Skeletal muscle satellite cell (primary cell): ENCODE measurements at regions not wholly inside any gene's neighbourhood (a gene's known extent, or its start where the extent isn't known, plus 50 kb on each side); places are given as distances from the start of the nearest gene placed in this dataset.

Experiments used
- H3K27me3 ChIP-seq: 2 replicates; pipeline ENCODE4 v1.7.0; 2013; ENCODE audit warnings: low read length; ENCODE audit not compliant: control insufficient read depth, insufficient read depth
- H3K36me3 ChIP-seq: 2 replicates; pipeline ENCODE4 v1.7.0; 2013; ENCODE audit warnings: mild to moderate bottlenecking, control low read depth, low read length; ENCODE audit not compliant: insufficient read depth
- H3K4me1 ChIP-seq: 2 replicates; pipeline ENCODE4 v1.7.0; 2013; ENCODE audit warnings: low read length; ENCODE audit not compliant: control insufficient read depth, insufficient read depth
- H3K4me2 ChIP-seq: 2 replicates; pipeline ENCODE4 v1.7.0; 2013; ENCODE audit warnings: mild to moderate bottlenecking, low read length
- H3K4me3 ChIP-seq: 2 replicates; pipeline ENCODE4 v1.7.0; 2013; ENCODE audit warnings: low read length
- H3K9ac ChIP-seq: 2 replicates; pipeline ENCODE4 v1.7.0; 2013; ENCODE audit warnings: mild to moderate bottlenecking, low read depth, low read length, moderate library complexity
- H3K9me3 ChIP-seq: replicated peaks from 2 replicates; pipeline ENCODE4 v1.7.0; 2013; ENCODE audit warnings: mild to moderate bottlenecking, control low read depth, low read length

DNA sequence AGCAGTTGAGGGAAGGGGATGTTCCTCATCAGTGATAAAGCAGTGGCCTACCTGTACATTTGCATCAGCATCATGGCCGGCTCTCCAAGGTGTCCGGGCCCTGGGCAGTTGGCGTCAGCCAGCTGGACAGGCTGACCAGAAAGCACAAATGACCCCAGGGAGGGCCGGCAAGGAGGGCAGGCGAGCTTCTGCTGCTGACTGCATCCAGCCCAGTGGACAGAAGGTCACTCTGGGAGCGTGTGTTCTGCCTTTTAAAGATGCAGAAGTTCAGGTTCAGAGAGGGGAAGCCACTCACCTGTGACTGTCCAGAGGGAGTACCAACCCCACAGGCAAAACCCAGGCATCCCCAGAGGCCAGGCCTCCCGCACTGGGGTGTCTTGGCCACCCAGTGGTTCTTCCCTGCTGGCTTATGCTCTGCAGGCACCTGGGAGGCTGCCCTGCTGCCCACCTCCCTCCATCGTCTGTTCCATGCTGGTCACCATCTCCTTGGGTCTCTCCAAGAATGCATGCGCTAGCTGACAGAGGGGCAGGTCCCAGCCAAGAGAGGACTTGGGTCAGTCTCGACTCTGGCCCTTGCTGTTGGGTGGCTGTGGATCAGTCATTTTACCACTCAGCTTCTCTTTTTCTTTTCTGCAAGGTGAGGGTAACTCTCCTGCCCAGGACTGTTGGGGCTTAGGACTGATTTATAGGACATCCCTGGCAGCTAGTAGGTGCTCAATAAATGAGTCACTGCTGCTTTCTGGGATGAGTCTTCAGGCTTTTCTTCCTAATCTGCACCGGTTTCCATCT lies 89.9 kb downstream of the INHBB start:
- peaks cover 68% of the 10 kb centered on the region for H3K27me3 ChIP-seq
- H3K4me1 ChIP-seq: peaks cover 9% of the 10 kb centered on the region
- no peak overlapping the region for H3K4me3 ChIP-seq
- no peak overlapping the region for H3K4me2 ChIP-seq
- no peaks in the 10 kb centered on the region for H3K9me3 ChIP-seq
- no peak overlapping the region for H3K9ac ChIP-seq
- no peaks in the 10 kb centered on the region for H3K36me3 ChIP-seq

GRCh38 chr2:120436460-120436739 lies 90.5 kb downstream of the INHBB start:
- H3K4me3 ChIP-seq: no peak overlapping the region
- no peak overlapping the region for H3K9ac ChIP-seq
- no peaks in the 10 kb centered on the region for H3K36me3 ChIP-seq
- no peaks in the 10 kb centered on the region for H3K9me3 ChIP-seq
- peaks cover 71% of the 10 kb centered on the region for H3K27me3 ChIP-seq
- H3K4me2 ChIP-seq: no peak overlapping the region
- H3K4me1 ChIP-seq: peaks cover 9% of the 10 kb centered on the region

- peaks cover 74% of the 10 kb centered on the region for H3K27me3 ChIP-seq
- no peaks in the 10 kb centered on the region for H3K36me3 ChIP-seq
- H3K9me3 ChIP-seq: no peaks in the 10 kb centered on the region
- no peak overlapping the region for H3K9ac ChIP-seq
- no peak overlapping the region for H3K4me2 ChIP-seq
- no peak overlapping the region for H3K4me3 ChIP-seq
- H3K4me1 ChIP-seq: peaks cover 13% of the 10 kb centered on the region
Measured at GRCh38 chr2:120436885-120437603, 91.1 kb downstream of the INHBB start.

DNA sequence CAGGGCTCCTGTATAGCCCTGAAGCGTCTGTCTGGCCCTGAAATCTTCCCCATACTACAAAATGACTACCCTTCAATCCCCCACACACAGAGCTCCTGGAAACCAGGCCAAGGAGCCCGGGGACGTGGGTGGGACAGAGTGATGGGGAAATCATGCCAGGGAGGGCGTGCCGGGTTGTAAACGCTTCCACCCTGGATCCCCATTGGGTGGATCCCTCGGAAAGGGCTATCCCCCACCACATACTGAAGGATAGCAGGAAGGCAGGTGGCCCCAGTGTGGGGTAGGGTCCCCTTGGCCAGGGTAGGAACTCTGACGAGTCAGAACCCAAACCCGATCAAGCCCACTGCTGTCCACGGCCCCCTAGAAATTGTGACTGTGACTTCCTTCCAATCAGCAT lies 91.7 kb downstream of the INHBB start:
- Histone ChIP-seq H3K4me2 (no peak overlapping the region), H3K4me1 (peaks cover 19% of the 10 kb centered on the region), H3K36me3 (no peaks in the 10 kb centered on the region), H3K9me3 (no peaks in the 10 kb centered on the region), H3K4me3 (no peak overlapping the region), H3K27me3 (peaks cover 79% of the 10 kb centered on the region), H3K9ac (no peak overlapping the region)

DNA sequence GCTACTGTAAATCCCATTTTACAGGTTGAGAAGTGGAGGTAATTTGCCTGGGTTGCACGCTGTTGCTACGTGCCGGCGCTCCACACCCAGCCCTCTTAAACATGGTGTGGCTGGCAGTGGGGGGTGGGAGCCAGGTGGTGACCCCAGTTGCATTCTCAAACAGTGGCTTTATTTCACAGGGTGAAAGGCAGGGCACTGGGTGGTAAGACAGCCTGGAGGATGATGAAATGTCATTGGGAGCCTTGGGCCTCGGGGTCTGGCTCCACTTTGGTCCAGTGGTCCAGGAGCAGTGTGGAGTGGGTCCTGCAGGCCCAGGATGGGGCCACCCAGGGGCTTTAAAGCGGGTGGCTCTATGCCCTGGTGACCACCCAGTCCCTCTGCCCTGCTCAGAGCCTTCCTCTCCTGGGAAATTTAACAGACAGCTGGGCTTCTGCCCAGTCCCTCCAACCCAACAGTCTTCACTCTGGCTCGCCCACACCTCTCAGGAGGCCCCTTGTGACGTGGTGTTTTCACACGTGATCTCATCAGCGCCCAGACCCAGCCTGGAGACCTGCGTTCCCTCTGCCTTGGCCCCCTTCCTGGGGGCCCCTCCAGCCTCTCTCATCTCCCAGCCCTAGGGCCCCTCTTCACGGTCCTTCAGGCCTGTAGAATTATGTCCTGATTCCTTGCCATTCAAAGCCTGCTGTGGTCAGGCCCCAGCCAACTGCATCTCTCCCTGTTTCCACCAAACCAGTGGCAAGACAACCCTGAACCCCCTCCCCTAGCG lies 92.5 kb downstream of the INHBB start:
- Histone ChIP-seq H3K4me1 (peaks cover 20% of the 10 kb centered on the region), H3K27me3 (peaks cover 76% of the 10 kb centered on the region), H3K36me3 (no peaks in the 10 kb centered on the region), H3K4me2 (no peak overlapping the region), H3K4me3 (no peak overlapping the region), H3K9me3 (no peaks in the 10 kb centered on the region), H3K9ac (no peak overlapping the region)

DNA sequence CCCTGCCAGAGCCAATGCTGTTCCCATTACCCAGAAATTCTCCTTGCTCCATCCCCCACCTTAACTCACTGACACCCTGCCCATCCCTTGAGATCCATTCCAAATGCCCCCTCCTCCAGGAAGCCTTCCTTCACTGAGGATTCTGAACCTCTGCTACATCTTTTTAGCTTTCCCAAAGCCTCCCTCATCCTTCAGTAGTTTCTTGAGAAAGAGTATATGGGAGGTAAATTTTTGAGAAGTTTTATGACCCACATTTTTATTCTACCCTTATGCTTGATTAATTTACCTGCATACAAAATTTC lies 93.1 kb downstream of the INHBB start:
- no peak overlapping the region for H3K4me2 ChIP-seq
- H3K4me1 ChIP-seq: peaks cover 20% of the 10 kb centered on the region
- no peaks in the 10 kb centered on the region for H3K9me3 ChIP-seq
- H3K36me3 ChIP-seq: no peaks in the 10 kb centered on the region
- H3K27me3 ChIP-seq: peaks cover 77% of the 10 kb centered on the region
- H3K9ac ChIP-seq: no peak overlapping the region
- H3K4me3 ChIP-seq: no peak overlapping the region

- no peak overlapping the region for H3K4me2 ChIP-seq
- H3K4me3 ChIP-seq: no peak overlapping the region
- H3K4me1 ChIP-seq: peaks cover 20% of the 10 kb centered on the region
- H3K9me3 ChIP-seq: no peaks in the 10 kb centered on the region
- H3K36me3 ChIP-seq: no peaks in the 10 kb centered on the region
- H3K9ac ChIP-seq: no peak overlapping the region
- peaks cover 75% of the 10 kb centered on the region for H3K27me3 ChIP-seq
Measured at GRCh38 chr2:120439637-120440384, 93.9 kb downstream of the INHBB start.

DNA sequence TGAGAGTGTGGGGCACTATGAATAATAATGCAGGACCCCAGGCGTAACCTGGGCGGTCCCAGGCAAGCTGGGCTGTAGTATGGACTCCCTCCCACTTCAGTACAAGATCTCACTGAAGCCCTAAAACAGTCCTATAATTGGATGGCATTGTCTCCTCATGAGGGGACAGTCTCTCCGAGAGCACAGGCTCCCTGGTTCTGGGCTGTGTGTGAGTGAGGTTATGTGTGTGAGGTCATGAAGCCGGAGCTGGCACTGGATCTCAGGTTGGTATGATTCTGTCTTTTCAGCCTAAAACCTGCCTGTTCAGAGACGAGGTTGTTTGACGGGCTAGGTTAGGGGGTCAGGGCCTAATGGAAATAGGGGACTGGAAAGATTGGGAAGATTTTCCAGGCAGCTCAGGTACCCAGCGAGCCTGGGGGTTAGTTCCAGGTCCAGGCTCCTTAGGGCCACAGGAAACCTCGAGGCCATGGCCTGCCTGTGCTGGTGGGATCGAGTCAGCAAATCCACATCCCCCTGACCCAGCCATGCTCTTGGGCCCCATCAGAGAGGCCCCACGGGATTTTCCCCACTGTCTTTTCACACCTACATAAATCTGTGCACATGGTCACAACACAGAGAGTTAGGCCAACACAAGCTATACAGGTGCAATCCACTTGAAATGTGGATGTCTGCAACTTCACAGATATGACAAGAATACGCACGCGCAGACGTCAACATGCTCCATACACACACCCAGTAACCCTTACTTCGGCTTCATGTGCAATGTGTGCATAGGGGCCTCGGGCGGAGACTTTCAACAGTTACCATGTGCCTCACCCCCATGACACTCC lies 94.8 kb downstream of the INHBB start:
- H3K36me3 ChIP-seq: no peaks in the 10 kb centered on the region
- H3K9ac ChIP-seq: no peak overlapping the region
- H3K4me3 ChIP-seq: no peak overlapping the region
- no peak overlapping the region for H3K4me2 ChIP-seq
- H3K9me3 ChIP-seq: no peaks in the 10 kb centered on the region
- peaks cover 20% of the 10 kb centered on the region for H3K4me1 ChIP-seq
- H3K27me3 ChIP-seq: peaks cover 70% of the 10 kb centered on the region

DNA sequence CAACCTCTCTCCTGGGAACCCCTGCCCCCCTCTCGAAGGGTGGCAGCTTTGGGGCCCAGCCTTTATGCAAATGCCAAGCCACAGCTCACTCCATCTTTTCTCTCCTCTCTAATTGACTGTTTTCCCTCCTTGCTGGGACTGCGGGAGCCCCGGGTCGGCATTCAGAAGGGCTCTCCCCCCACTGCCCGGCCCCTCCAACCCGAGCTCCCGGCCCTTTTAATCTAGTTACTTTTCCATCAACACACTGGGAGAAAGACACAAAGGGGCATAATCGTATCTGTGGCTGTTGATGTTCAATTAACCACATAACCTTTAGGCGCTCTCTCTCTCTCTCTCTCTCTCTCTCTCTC lies 95.4 kb downstream of the INHBB start:
- Histone ChIP-seq H3K4me1 (peaks cover 18% of the 10 kb centered on the region), H3K9ac (no peak overlapping the region), H3K9me3 (no peaks in the 10 kb centered on the region), H3K27me3 (peaks cover 66% of the 10 kb centered on the region), H3K36me3 (no peaks in the 10 kb centered on the region), H3K4me3 (no peak overlapping the region), H3K4me2 (no peak overlapping the region)

DNA sequence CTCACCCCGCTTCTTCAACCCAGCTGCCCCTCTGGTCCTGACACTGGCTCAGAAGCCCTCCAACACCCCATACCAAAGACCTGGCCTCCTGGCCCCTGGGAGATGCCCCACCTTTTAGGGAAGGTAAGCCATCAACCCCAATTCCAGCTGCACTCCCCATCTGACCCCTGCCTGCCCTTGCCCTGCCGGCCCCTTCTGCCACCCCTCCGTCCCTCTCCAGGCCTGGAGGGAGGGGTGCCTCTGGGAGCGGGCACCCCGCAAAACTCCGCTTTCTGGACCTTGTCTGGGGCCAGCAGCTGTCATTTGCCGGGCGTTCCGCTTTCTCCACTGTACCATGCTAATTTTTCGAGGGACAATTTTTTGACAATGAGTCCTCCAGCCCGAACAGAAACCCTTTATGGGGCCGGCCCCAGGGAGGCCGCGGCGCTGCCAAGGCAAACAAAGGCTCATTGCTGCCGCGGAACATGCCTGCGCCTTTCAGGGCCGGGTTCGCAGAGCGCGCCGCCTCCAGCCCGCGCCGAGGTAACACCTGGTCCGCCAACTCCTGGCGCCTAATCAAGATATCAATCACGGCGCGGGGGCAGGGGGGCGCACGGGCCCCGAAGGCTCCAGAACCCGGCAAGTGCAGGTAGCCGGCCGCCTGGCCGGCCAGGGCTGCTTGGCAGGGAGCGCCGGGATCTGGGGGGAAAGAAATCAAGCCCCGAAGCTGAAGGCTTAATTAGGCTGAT lies 96.0 kb downstream of the INHBB start:
- H3K27me3 ChIP-seq: peaks cover 65% of the 10 kb centered on the region
- peaks cover 12% of the 10 kb centered on the region for H3K4me1 ChIP-seq
- H3K9me3 ChIP-seq: no peaks in the 10 kb centered on the region
- H3K4me2 ChIP-seq: peak overlapping the region; percentile 80
- peak overlapping the region; percentile 19 for H3K9ac ChIP-seq
- no peaks in the 10 kb centered on the region for H3K36me3 ChIP-seq
- H3K4me3 ChIP-seq: peak overlapping the region; percentile 62
